ENCODE measurements at regions not wholly inside any gene's neighbourhood (a gene's known extent, or its start where the extent isn't known, plus 50 kb on each side); places are given as distances from the start of the nearest gene placed in this dataset.

GRCh38 chr16:65429504-65430181 is 307.8 kb upstream of the CDH11 start:
- TF ChIP-seq CTCF (IDR thresholded peaks at IDR 0.05), result no peak

- no peak for TF ChIP-seq CTCF (IDR thresholded peaks at IDR 0.05)
Observed at GRCh38 chr16:65426484-65426883, 304.6 kb upstream of the CDH11 start.

GRCh38 chr16:65422934-65423333 is 301.1 kb upstream of the CDH11 start:
- TF ChIP-seq CTCF (IDR thresholded peaks at IDR 0.05), result no peak

GRCh38 chr16:65421596-65421995 is 299.7 kb upstream of the CDH11 start:
- no peak for TF ChIP-seq CTCF (IDR thresholded peaks at IDR 0.05)

GRCh38 chr16:65418435-65418834 is 296.6 kb upstream of the CDH11 start:
- no peak for TF ChIP-seq CTCF (IDR thresholded peaks at IDR 0.05)

- no peak for TF ChIP-seq CTCF (IDR thresholded peaks at IDR 0.05)
Observed at GRCh38 chr16:65415460-65415859, 293.6 kb upstream of the CDH11 start.

GRCh38 chr16:65414284-65414984 is 292.6 kb upstream of the CDH11 start:
- no peak for TF ChIP-seq CTCF (IDR thresholded peaks at IDR 0.05)
